Ammon's horn (tissue), 1 donor: ENCODE measurements at regions not wholly inside any gene's neighbourhood (a gene's known extent, or its start where the extent isn't known, plus 50 kb on each side); places are given as distances from the start of the nearest gene placed in this dataset.
A peak's percentile ranks its signal among the peaks of the same experiment; 100 is the strongest.

Experiments used
- DNase-seq: peaks from one replicate; pipeline ENCODE4 v3.0.0-alpha.2; 2016; ENCODE audit warnings: low spot score

DNA sequence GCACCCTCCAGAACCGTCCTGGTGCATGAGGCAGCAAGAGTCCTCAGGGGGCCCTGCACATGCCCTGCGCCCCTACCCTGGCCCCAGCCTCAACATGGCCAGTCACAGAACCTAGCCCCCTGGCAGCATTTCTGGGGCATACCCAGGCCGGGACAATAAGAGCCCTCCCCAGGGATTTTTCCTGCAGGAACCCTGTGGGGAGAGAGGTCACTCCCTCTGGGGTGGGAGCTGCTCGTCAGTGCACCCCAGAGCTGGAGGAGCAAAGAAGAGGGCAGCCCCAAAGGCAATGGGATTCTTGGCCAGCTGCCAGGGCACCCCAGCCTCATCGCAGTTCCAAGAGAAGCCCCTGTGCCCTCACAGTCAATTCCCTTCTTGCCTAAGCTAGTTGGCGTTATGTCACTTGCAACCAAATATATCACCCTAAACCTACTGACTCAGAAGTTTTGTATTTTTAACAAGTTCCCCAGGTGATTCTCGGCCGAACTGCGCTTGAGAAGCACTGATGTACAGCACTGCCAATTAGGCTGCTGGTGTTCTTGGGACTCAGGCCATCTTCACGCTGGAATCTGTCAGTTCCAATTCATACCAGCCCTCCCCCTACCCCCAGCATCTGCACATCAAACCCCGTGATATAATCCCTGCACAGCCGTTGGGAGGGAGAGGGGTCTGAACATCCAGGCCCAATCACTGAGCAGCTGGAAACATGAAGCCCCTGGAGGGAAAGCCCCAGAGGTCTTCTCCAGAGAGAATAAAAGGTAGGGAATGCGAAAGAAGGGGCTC lies 87.5 kb upstream of the PRR20G start:
- no peak for DNase-seq

GRCh38 chr3:127374086-127375010 lies 86.5 kb upstream of the PRR20G start:
- DNase-seq, result no peak

GRCh38 chr3:127373441-127374085 lies 85.7 kb upstream of the PRR20G start:
- DNase-seq, result no peak

GRCh38 chr3:127371846-127372245 lies 84.0 kb upstream of the PRR20G start:
- DNase-seq, result no peak

DNA sequence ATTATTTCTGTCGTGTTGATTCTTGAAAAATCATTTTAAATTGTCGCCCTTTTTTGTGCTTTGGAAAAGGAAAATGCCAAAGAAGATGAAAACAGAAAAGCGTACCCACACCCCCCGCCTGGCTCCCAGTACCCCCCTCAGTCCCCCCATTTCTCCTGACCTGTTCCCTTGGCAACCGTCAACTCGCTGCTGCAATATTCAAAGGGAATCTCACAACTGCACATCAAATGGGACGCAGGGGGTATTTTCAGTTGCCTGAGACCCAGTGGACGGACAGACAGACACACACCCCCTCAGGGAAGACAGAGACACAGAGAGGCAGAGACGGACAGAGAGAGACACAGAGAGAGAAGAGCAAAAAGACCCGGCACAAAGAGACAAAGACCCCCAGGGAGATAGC lies 83.5 kb upstream of the PRR20G start:
- DNase-seq, result no peak

GRCh38 chr3:127370906-127371305 lies 83.1 kb upstream of the PRR20G start:
- no peak for DNase-seq

- no peak for DNase-seq
Observed at GRCh38 chr3:127369356-127369935, 81.6 kb upstream of the PRR20G start.

DNA sequence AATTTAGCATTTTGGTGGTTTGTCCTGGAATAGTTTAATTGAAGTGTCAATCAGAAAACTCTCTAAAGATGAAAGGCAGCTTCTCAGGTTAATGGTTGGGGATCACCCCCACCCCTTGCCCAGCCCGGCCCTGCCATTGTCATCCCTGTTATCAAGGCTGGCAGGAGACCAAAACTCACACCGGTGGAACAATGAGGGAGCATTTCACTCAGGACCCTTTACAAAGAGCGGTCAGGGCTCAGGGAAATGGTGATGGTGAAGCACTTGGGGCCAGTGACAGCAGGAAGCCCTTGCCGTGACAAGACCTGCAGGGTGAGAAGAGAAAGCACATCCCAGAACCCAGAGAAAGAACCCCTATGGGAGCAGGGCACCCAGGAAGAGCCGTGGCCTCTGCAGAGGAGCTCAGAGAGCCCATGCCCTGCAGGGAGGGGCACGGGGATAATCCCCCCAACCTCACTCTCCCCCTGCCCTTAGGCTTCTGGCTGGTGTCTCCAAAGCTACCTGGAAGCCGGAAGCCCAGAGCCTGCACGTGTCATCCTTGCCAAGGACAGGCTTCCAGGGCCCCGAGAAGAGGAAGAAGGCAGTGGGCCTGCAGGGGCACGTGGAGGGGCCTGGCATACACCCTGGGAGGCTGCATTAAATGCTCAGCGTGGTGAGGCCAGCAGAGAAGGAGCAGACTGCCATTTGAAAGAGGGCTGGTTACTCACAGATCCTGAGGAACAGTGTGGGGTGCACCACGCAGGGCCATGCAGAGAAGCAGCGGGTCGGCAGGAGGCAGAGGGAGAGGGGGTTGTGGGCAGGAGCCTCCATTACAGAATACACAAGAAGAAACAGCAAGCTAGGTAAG lies 80.6 kb upstream of the PRR20G start:
- DNase-seq, result no peak

GRCh38 chr3:127367593-127367992 lies 79.7 kb upstream of the PRR20G start:
- DNase-seq, result no peak

DNA sequence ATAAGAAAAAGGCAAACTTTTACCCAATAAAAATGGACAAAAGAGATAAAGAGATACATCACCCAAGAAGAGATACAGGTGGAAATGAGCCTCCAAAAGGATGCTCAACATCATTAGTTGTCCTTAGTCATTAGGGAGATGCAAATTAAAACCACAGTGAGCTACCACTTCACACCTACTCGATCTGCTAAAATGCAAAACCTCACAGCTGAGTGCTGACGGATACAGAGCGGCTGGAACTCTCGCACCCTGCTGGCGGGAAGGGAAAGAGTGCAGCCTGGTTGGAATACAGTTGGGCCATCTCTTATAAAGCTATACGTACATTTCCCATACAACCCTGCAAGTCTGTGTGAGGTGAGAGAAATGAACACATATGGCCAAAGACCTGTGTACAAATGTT lies 78.5 kb upstream of the PRR20G start:
- DNase-seq, result no peak

DNA sequence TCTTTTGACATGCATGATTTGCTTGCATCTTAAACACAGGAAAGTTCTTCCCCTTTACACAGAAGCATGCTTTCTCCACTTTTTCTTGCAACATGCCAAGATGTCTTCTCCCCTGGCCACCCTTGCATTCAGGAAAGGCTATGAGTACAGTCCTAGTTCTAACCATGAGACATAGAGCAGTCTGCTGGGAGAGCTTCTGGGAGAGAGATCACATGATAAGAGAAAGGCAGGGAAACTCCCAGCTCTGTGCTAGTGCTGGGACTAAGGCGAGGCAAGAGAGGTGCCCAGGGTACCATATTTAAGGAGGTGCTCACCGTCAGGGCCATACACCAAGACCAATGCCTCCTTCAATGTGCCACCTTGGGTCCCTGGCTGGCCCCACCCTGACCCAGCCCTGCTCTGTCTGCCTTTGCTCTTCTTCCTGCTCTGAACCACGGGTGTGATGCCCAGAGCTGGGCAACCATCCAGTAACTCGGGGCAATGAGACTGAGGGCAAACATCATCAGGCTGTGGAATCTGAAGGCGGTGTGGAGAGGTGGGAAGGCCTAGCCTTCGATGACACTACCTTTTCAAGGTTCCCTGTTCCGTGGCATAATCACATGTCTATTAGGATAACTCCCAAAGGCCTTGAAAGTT lies 77.4 kb upstream of the PRR20G start:
- DNase-seq, result no peak

- no peak for DNase-seq
Observed at GRCh38 chr3:127363891-127364290, 76.0 kb upstream of the PRR20G start.

DNA sequence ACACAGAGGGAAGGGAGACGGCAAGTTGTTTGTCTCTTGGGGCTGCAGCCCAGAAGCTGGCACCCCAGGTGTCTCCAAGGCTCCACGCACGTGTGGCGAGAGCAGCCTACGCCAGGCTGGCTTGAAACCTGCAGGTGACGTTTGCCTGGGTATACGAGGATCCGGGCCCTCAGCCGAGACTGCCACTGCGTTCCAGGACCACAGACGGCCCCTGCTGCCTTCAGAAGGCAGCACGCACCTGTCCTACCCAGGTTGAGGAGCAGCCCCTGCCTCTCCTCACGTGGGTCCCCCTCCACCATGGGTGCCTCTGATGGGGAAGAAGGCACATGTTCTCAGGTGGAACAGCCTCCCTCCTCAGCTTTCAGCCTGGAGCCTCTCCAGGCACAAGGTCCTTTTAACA lies 75.3 kb upstream of the PRR20G start:
- no peak for DNase-seq

DNA sequence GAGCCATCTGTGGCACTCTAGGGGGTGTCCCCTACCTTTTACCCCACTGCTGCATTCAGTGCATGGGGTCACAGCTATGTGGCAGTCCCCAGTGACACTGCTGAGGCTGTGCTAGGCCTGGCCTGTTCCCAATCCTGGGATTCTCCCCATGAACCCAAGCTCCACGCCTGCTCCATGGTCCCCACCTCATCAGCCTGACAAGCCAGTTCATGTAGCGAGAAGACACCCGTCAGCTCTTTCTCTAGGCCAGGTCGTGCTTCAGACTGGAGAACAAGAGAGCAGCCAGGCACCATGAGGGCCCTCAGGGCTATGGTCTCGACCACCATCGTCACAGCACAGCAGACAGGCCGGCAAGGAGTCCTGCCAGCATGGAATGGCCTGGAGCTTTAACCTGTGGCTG lies 72.8 kb upstream of the PRR20G start:
- DNase-seq, result no peak

GRCh38 chr3:127358641-127359040 lies 70.8 kb upstream of the PRR20G start:
- DNase-seq, result no peak

DNA sequence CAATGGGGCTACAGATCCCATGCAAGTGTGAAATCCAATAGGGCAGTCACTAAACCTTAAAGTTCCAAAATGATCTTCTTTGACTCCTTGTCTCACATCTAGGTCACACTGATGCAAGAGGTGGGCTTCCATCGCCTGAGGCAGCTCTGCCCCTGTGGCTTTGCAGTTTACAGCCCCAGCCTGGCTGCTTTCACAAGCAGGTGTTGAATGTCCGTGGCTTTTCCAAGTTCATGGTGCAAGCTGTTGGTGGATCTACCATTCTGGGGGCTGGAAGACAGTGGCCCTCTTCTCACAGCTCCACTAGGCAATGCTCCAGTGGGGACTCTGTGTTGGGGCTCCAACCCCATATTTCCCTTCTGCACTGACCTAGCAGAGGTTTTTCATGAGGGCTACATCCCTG lies 68.5 kb upstream of the PRR20G start:
- DNase-seq, result no peak

DNA sequence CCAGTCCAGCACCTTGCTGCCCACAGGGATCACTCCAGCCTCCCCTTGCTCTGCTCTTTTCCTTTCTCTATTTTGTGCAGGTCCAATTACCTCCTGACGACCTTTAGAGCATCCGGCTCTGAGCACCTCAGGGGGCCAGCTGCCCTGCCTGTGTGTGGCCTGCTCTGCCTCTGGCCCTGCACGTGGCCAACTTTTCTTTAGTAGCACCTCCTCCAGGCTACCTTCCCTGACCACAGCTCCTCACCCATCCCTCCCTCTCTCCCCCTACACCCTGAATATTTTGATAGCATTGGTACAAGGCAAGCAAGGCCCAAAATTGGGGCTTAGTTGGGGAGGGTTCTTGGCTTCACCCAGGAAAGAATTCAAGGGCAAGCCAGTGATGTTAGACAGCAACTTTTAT lies 66.9 kb upstream of the PRR20G start:
- no peak for DNase-seq

- DNase-seq, result no peak
Observed at GRCh38 chr3:127352612-127353011, 64.8 kb upstream of the PRR20G start.

DNA sequence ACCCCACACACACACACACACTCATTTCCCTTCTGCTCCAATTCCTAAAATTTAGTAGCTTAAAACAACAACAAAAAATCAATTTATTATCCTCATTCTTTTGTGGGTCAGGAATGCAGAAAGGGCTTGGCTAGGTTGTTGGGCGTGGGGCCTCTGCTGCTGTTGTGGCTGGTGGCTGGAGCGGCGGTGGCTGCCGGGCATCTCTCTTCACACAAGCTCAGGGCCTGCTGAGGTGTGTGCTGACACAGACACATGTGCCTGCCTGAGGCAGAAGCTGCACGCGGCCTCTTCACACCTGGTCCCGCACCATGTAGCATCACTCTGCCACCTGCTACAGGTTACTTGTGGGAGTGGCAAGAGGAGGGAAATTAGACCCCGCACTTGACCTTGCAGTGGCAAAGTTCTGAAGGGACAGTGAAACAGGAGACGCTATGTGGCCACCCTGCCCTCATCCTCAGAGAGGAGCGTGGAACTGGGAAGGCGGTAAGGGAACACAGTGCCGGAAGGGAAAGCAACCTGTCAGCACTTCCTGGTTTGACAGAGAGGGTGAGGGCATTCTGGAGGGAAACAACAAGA lies 64.0 kb upstream of the PRR20G start:
- no peak for DNase-seq

DNA sequence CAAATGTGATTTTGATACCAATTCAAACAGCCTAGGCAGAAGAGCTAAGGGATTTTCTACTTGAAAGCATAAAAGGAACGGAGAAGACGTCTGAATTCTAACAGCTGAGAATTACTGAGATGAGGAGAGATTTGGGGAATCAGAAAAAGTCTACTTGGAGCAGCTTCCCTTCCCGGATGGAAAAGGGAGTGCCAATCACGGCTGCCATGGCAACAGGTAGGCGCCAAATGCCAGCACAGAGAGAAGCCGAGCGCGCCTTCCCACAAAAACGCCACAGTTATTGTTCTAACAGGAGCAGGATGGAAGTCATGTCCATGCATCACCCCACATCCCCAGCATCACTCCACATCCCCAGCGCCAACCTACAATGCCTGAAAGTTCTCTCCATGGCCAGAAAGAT lies 63.5 kb upstream of the PRR20G start:
- peak; percentile 53 for DNase-seq
